ENCODE measurements at regions not wholly inside any gene's neighbourhood (a gene's known extent, or its start where the extent isn't known, plus 50 kb on each side); places are given as distances from the start of the nearest gene placed in this dataset.

GRCh38 chr6:133802861-133803260 lies 86.1 kb upstream of the TCF21 start:
- TF ChIP-seq CTCF (conservative IDR thresholded peaks at IDR 0.05 in 1 of 2, IDR thresholded peaks at IDR 0.05 in 1 of 2; ENCODE audit: low read depth in 1 of 2, low read length in 2 of 2) = no peak
- no peak for TF ChIP-seq EZH2 (IDR thresholded peaks at IDR 0.05; ENCODE audit: low read length, missing control alignments)

Data from fibroblast of lung (primary cell).